A549 (cell line): ENCODE measurements at regions not wholly inside any gene's neighbourhood (a gene's known extent, or its start where the extent isn't known, plus 50 kb on each side); places are given as distances from the start of the nearest gene placed in this dataset.

ENCODE experiments used
- CHD4 ChIP-seq: fragments of 200-600 bp; sonication (generic); IDR thresholded peaks from 2 replicates; pipeline ENCODE4 v1.6.1; 2016; ENCODE audit warnings: antibody characterized with exemption, mild to moderate bottlenecking, borderline replicate concordance
- JUN ChIP-seq, 2 experiments: fragments of >200 bp; sonication (Bioruptor Twin); formaldehyde crosslinking; IDR thresholded peaks; 2 replicates in 1 of 2; 3 replicates in 1 of 2; pipeline ENCODE4 v1.6.1; 2016 to 2017
- MAX ChIP-seq: IDR thresholded peaks from 2 replicates; pipeline ENCODE4 v1.6.1; 2012
- MYC ChIP-seq: IDR thresholded peaks from 2 replicates; pipeline ENCODE4 v1.6.1; 2012; ENCODE audit warnings: mild to moderate bottlenecking, inconsistent platforms, low read length, improper control_type of control experiment, borderline replicate concordance
- POLR2A ChIP-seq: IDR thresholded peaks from 2 replicates; pipeline ENCODE4 v1.6.1; 2012; ENCODE audit warnings: mild to moderate bottlenecking, low read length
- RAD21 ChIP-seq, 2 experiments: fragments of >200 bp in 1 of 2; sonication (Bioruptor Twin) in 1 of 2; formaldehyde crosslinking in 1 of 2; IDR thresholded peaks in 1 of 2; conservative IDR thresholded peaks in 1 of 2; 2 replicates in 1 of 2; 3 replicates in 1 of 2; pipeline ENCODE4 v1.6.1; 2012 to 2018; ENCODE audit warnings: inconsistent platforms in 1 of 2
- SMC3 ChIP-seq: fragments of >200 bp; sonication (Bioruptor Twin); formaldehyde crosslinking; IDR thresholded peaks from 3 replicates; pipeline ENCODE4 v1.6.1; 2018; ENCODE audit warnings: inconsistent platforms
- SREBF2 ChIP-seq: fragments of 450-650 bp; IDR thresholded peaks from 2 replicates; pipeline ENCODE4 v1.6.1; 2014; ENCODE audit warnings: mild to moderate bottlenecking, moderate library complexity
- TF ChIP-seq, protein P1 (sequence below): fragments of >200 bp; sonication (Bioruptor Twin); formaldehyde crosslinking; IDR thresholded peaks from 3 replicates; pipeline ENCODE4 v1.5.1; 2016

DNA sequence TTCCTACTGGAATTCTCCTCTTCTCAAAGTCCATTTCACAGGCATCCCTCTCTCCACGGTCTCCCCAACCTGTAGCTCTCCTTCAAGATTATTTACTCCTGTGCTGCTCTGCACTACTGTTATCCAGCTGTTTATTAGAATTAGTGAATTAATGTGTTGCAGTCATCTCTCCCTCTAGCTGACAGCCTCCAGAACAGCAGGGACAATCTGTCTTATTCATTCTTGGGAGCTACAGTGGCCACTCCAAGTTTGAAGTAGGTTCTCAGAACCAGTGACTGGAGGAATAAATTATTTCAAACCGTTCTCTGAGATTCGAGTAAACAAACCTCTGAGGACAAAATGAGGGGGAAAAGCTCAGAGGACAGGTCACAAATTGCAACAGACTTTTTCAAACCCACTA lies 330.9 kb downstream of the RRAGC start:
- TF ChIP-seq, protein P1, sequence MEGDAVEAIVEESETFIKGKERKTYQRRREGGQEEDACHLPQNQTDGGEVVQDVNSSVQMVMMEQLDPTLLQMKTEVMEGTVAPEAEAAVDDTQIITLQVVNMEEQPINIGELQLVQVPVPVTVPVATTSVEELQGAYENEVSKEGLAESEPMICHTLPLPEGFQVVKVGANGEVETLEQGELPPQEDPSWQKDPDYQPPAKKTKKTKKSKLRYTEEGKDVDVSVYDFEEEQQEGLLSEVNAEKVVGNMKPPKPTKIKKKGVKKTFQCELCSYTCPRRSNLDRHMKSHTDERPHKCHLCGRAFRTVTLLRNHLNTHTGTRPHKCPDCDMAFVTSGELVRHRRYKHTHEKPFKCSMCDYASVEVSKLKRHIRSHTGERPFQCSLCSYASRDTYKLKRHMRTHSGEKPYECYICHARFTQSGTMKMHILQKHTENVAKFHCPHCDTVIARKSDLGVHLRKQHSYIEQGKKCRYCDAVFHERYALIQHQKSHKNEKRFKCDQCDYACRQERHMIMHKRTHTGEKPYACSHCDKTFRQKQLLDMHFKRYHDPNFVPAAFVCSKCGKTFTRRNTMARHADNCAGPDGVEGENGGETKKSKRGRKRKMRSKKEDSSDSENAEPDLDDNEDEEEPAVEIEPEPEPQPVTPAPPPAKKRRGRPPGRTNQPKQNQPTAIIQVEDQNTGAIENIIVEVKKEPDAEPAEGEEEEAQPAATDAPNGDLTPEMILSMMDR, result no peak
- TF ChIP-seq JUN (IDR thresholded peaks at IDR 0.05) (no peak), MAX (no peak), SMC3 (no peak), MYC (no peak), RAD21 (conservative IDR thresholded peaks at IDR 0.05 in 1 of 2, IDR thresholded peaks at IDR 0.05 in 1 of 2) (no peak), SREBF2 (no peak), CHD4 (no peak), POLR2A (no peak)
